IMR-90 (cell line): ENCODE measurements at regions not wholly inside any gene's neighbourhood (a gene's known extent, or its start where the extent isn't known, plus 50 kb on each side); places are given as distances from the start of the nearest gene placed in this dataset.

ENCODE experiments used
- ATAC-seq: fragments of 200-7000 bp; cut with Tn5 transposase; 2 replicates; pipeline ENCODE4 v1.9.1; 2020; ENCODE audit warnings: low read depth, mild to moderate bottlenecking, moderate library complexity
- BruUV-seq: library from RNA; stranded (reverse); fragments of 400-500 nt; replicated peaks from 2 replicates; lab custom pipeline; 2021; lab: Mats Ljungman, UMichigan
- CTCF ChIA-PET: fragments of 300-600 bp; formaldehyde crosslinking; extraction: SDS; loops from one replicate; lab custom pipeline; 2021; ENCODE audit warnings: antibody characterized with exemption; lab: Yijun Ruan, JAX
- POLR2A ChIA-PET: fragments of 300-600 bp; sonication (Branson Sonifier 250); formaldehyde crosslinking; loops from one replicate; lab custom pipeline; 2022; ENCODE audit warnings: antibody characterized with exemption; ENCODE audit not compliant: unreplicated experiment; lab: Charles Lee
- DNase-seq: peaks from one replicate; pipeline ENCODE4 v3.0.0; 2013
- H2AFZ ChIP-seq: replicated peaks from 2 replicates; pipeline ENCODE3; 2013; ENCODE audit warnings: low read length, mild to moderate bottlenecking; ENCODE audit not compliant: poor library complexity
- H2AK5ac ChIP-seq: 2 replicates; pipeline ENCODE4 v1.6.1; 2013; ENCODE audit warnings: low read depth, low read length, inconsistent platforms
- H2AK9ac ChIP-seq: replicated peaks from 2 replicates; pipeline ENCODE3; 2013; ENCODE audit warnings: mild to moderate bottlenecking, low read depth, low read length, moderate library complexity; ENCODE audit not compliant: poor library complexity
- H2BK120ac ChIP-seq: 2 replicates; pipeline ENCODE4 v1.6.1; 2013; ENCODE audit warnings: low read depth, low read length, inconsistent platforms
- H2BK15ac ChIP-seq: 3 replicates; pipeline ENCODE4 v1.6.1; 2013; ENCODE audit warnings: low read depth, low read length, inconsistent platforms
- H2BK20ac ChIP-seq: 2 replicates; pipeline ENCODE4 v1.6.1; 2013; ENCODE audit warnings: low read depth, mild to moderate bottlenecking, inconsistent platforms, low read length, moderate library complexity
- H2BK5ac ChIP-seq: 2 replicates; pipeline ENCODE4 v1.6.1; 2013; ENCODE audit warnings: mild to moderate bottlenecking, low read depth, low read length, inconsistent platforms; ENCODE audit not compliant: poor library complexity, severe bottlenecking
- H3K14ac ChIP-seq: replicated peaks from 2 replicates; pipeline ENCODE4 v1.6.1; 2013; ENCODE audit warnings: low read depth, low read length, inconsistent platforms
- H3K18ac ChIP-seq: 2 replicates; pipeline ENCODE4 v1.6.1; 2013; ENCODE audit warnings: low read depth, low read length, control low read depth
- H3K23ac ChIP-seq: 2 replicates; pipeline ENCODE4 v1.6.1; 2013; ENCODE audit warnings: low read depth, low read length, inconsistent platforms
- H3K27ac ChIP-seq: 2 replicates; pipeline ENCODE4 v1.5.1; 2013; ENCODE audit warnings: mild to moderate bottlenecking, control low read depth, low read length; ENCODE audit not compliant: insufficient read depth
- H3K27me3 ChIP-seq: 2 replicates; pipeline ENCODE4 v1.6.1; 2013; ENCODE audit warnings: low read length; ENCODE audit not compliant: control insufficient read depth, insufficient read depth
- H3K36me3 ChIP-seq: 2 replicates; pipeline ENCODE4 v1.6.1; 2013; ENCODE audit warnings: low read length, mixed read lengths; ENCODE audit not compliant: control insufficient read depth, insufficient read depth
- H3K4ac ChIP-seq: 2 replicates; pipeline ENCODE4 v1.6.1; 2013; ENCODE audit warnings: low read depth, low read length, inconsistent platforms
- H3K4me1 ChIP-seq: 2 replicates; pipeline ENCODE4 v1.6.1; 2013; ENCODE audit warnings: low read length, mixed read lengths; ENCODE audit not compliant: control insufficient read depth, insufficient read depth
- H3K4me2 ChIP-seq: 2 replicates; pipeline ENCODE4 v1.6.1; 2013; ENCODE audit warnings: low read depth, mild to moderate bottlenecking, control low read depth, low read length, moderate library complexity
- H3K4me3 ChIP-seq: 2 replicates; pipeline ENCODE4 v1.5.1; 2013; ENCODE audit warnings: low read depth, mild to moderate bottlenecking, control low read depth, low read length, moderate library complexity; ENCODE audit not compliant: insufficient read depth
- H3K56ac ChIP-seq: 2 replicates; pipeline ENCODE4 v1.6.1; 2013; ENCODE audit warnings: low read length, inconsistent platforms; ENCODE audit not compliant: insufficient read depth; ENCODE audit errors: extremely low read depth
- H3K79me1 ChIP-seq, 2 experiments: 2 replicates each; pipeline ENCODE4 v1.6.1; 2013; ENCODE audit warnings: low read length in 2 of 2, inconsistent platforms in 1 of 2, low read depth in 1 of 2
- H3K9ac ChIP-seq: 2 replicates; pipeline ENCODE4 v1.6.1; 2013; ENCODE audit warnings: low read depth, low read length, control low read depth
- H3K9me1 ChIP-seq: 2 replicates; pipeline ENCODE4 v1.6.1; 2013; ENCODE audit warnings: low read length, inconsistent platforms; ENCODE audit not compliant: insufficient read depth
- H3K9me3 ChIP-seq: 2 replicates; pipeline ENCODE4 v1.6.1; 2013; ENCODE audit warnings: low read length; ENCODE audit not compliant: control insufficient read depth, insufficient read depth
- H4K20me1 ChIP-seq: 2 replicates; pipeline ENCODE4 v1.6.1; 2013; ENCODE audit warnings: low read length, inconsistent platforms; ENCODE audit not compliant: insufficient read depth
- H4K5ac ChIP-seq: 2 replicates; pipeline ENCODE4 v1.6.1; 2013; ENCODE audit warnings: mild to moderate bottlenecking, low read depth, low read length, control low read depth
- H4K8ac ChIP-seq, 2 experiments: 2 replicates each; pipeline ENCODE4 v1.6.1; 2013; ENCODE audit warnings: low read depth in 2 of 2, low read length in 2 of 2, control low read depth in 1 of 2, inconsistent platforms in 1 of 2
- H4K91ac ChIP-seq: 2 replicates; pipeline ENCODE4 v1.6.1; 2013; ENCODE audit warnings: low read depth, low read length, inconsistent platforms; ENCODE audit not compliant: insufficient read depth
- BHLHE40 ChIP-seq: fragments of 150-350 bp; IDR thresholded peaks from 2 replicates; pipeline ENCODE4 v1.6.1; 2016; ENCODE audit warnings: mild to moderate bottlenecking, low read depth, low read length
- CEBPB ChIP-seq: IDR thresholded peaks from 2 replicates; pipeline ENCODE4 v1.6.1; 2012; ENCODE audit warnings: low read depth, low read length, improper control_type of control experiment
- CHD1 ChIP-seq: IDR thresholded peaks from 2 replicates; pipeline ENCODE4 v1.6.1; 2012; ENCODE audit warnings: low read depth, low read length, improper control_type of control experiment
- FOS ChIP-seq: fragments of 150-350 bp; IDR thresholded peaks from 2 replicates; pipeline ENCODE4 v1.6.1; 2016; ENCODE audit warnings: low read depth, low read length
- MAFK ChIP-seq: IDR thresholded peaks from 2 replicates; pipeline ENCODE4 v1.6.1; 2012; ENCODE audit warnings: low read depth, low read length, improper control_type of control experiment
- MAZ ChIP-seq: IDR thresholded peaks from 2 replicates; pipeline ENCODE4 v1.6.1; 2012; ENCODE audit warnings: low read depth, mild to moderate bottlenecking, low read length, improper control_type of control experiment, moderate library complexity, borderline replicate concordance
- MXI1 ChIP-seq: IDR thresholded peaks from 2 replicates; pipeline ENCODE4 v1.6.1; 2012; ENCODE audit warnings: low read depth, mild to moderate bottlenecking, low read length, moderate library complexity, borderline replicate concordance
- NFE2L2 ChIP-seq: fragments of 150-350 bp; IDR thresholded peaks from 2 replicates; pipeline ENCODE4 v1.6.1; 2016; ENCODE audit warnings: low read depth, mild to moderate bottlenecking, low read length
- POLR2A ChIP-seq: IDR thresholded peaks from 2 replicates; pipeline ENCODE4 v1.6.1; 2012; ENCODE audit warnings: mild to moderate bottlenecking, low read depth, low read length
- RAD21 ChIP-seq: IDR thresholded peaks from 2 replicates; pipeline ENCODE4 v1.6.1; 2012; ENCODE audit warnings: low read length, improper control_type of control experiment
- RCOR1 ChIP-seq: IDR thresholded peaks from 2 replicates; pipeline ENCODE4 v1.6.1; 2012; ENCODE audit warnings: mild to moderate bottlenecking, low read length, improper control_type of control experiment; ENCODE audit not compliant: insufficient replicate concordance
- SMC3 ChIP-seq: fragments of 150-350 bp; IDR thresholded peaks from 2 replicates; pipeline ENCODE4 v1.6.1; 2016; ENCODE audit warnings: low read depth, mild to moderate bottlenecking, antibody characterized with exemption, low read length, moderate library complexity
- dilution Hi-C: fragments of 300-500 bp; cut with HindIII; formaldehyde crosslinking; loops from one replicate; pipeline ENCODE4 v1.14.3; 2018; ENCODE audit warnings: low sequenced_read_pairs; ENCODE audit not compliant: unreplicated experiment
- in situ Hi-C: fragments of 300-500 bp; cut with MboI; formaldehyde crosslinking; loops from 3 replicates; pipeline ENCODE4 v1.14.3; 2019; ENCODE audit warnings: low sequenced_read_pairs, inconsistent platforms, mixed read lengths
- intact Hi-C: fragments of 100-400 bp; cut with micrococcal nuclease; formaldehyde crosslinking; loops from 2 replicates; pipeline ENCODE4 v1.10.0; 2022
- TF ChIP-seq, protein P1 (sequence below): conservative IDR thresholded peaks from 2 replicates; pipeline ENCODE4 v1.5.1; 2012; ENCODE audit warnings: mild to moderate bottlenecking, low read depth, low read length, improper control_type of control experiment
- TF ChIP-seq, protein P2 (sequence below): fragments of 150-350 bp; IDR thresholded peaks from 2 replicates; pipeline ENCODE4 v1.6.1; 2016; ENCODE audit warnings: low read depth, mild to moderate bottlenecking, low read length, moderate library complexity, borderline replicate concordance
- TF ChIP-seq, protein P3 (sequence below): fragments of 150-350 bp; IDR thresholded peaks from 2 replicates; pipeline ENCODE4 v1.6.1; 2017; ENCODE audit warnings: mild to moderate bottlenecking, antibody characterized with exemption, low read length, low read depth

DNA sequence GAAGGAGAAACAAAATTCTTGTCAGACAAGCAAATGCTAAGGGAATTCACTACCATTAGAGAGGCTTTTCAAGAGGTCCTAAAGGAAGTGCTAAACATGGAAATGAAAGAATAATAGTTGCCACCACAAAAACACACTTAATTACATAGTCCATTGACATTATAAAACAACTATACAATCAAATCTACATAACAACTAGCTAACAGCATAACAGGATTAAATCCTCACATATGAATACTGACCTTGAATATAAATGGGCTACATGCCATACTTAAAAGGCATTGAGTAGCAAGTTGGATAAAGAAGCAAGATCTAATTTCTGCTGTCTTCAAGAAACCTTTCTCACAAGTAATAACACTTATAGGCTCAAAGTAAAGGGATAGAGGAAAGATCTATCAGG is 811.5 kb upstream of the CITED2 start:
- Histone ChIP-seq H3K9me1 (no peaks in the 10 kb centered on the region), H3K27me3 (no peaks in the 10 kb centered on the region), H2AFZ (no peak overlapping the region), H2AK5ac (no peak overlapping the region), H2AK9ac (no peak overlapping the region), H4K91ac (no peak overlapping the region), H3K18ac (no peak overlapping the region), H3K27ac (no peak overlapping the region), H3K4me2 (no peak overlapping the region), H2BK120ac (no peak overlapping the region; the same call in 1 of the 2 replicates), H4K20me1 (no peaks in the 10 kb centered on the region), H2BK20ac (no peak overlapping the region), H3K9me3 (peaks cover 5% of the 10 kb centered on the region; the same call in 1 of the 2 replicates), H3K4me3 (no peak overlapping the region), H4K8ac (no peak overlapping the region), H3K14ac (no peak overlapping the region), H3K4me1 (no peaks in the 10 kb centered on the region), H2BK15ac (no peak overlapping the region), H3K79me1 (no peaks in the 10 kb centered on the region), H3K9ac (no peak overlapping the region), H4K5ac (no peak overlapping the region), H3K56ac (no peak overlapping the region), H3K23ac (no peak overlapping the region), H3K36me3 (no peaks in the 10 kb centered on the region), H3K4ac (no peak overlapping the region), H2BK5ac (no peak overlapping the region)
- DNase-seq (no peak), ATAC-seq (no peak)
- POLR2A ChIA-PET = no interaction called here
- BruUV-seq = no TSS peak
- intact Hi-C loops = no loop called here
- CTCF ChIA-PET = interaction anchor here (0.6 kb wide), 1 partner anchor 763 kb away, joined by 3 read pairs; no protein-coding TSS in a partner anchor
- in situ Hi-C loops = no loop called here
- dilution Hi-C loops = no loop called here
- TF ChIP-seq MXI1 = no peak
- TF ChIP-seq SMC3 = no peak
- TF ChIP-seq NFE2L2 = no peak
- no peak for TF ChIP-seq BHLHE40
- no peak for TF ChIP-seq CHD1
- no peak for TF ChIP-seq POLR2A
- TF ChIP-seq RAD21 = no peak
- TF ChIP-seq, protein P1, sequence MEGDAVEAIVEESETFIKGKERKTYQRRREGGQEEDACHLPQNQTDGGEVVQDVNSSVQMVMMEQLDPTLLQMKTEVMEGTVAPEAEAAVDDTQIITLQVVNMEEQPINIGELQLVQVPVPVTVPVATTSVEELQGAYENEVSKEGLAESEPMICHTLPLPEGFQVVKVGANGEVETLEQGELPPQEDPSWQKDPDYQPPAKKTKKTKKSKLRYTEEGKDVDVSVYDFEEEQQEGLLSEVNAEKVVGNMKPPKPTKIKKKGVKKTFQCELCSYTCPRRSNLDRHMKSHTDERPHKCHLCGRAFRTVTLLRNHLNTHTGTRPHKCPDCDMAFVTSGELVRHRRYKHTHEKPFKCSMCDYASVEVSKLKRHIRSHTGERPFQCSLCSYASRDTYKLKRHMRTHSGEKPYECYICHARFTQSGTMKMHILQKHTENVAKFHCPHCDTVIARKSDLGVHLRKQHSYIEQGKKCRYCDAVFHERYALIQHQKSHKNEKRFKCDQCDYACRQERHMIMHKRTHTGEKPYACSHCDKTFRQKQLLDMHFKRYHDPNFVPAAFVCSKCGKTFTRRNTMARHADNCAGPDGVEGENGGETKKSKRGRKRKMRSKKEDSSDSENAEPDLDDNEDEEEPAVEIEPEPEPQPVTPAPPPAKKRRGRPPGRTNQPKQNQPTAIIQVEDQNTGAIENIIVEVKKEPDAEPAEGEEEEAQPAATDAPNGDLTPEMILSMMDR = no peak
- TF ChIP-seq, protein P2, sequence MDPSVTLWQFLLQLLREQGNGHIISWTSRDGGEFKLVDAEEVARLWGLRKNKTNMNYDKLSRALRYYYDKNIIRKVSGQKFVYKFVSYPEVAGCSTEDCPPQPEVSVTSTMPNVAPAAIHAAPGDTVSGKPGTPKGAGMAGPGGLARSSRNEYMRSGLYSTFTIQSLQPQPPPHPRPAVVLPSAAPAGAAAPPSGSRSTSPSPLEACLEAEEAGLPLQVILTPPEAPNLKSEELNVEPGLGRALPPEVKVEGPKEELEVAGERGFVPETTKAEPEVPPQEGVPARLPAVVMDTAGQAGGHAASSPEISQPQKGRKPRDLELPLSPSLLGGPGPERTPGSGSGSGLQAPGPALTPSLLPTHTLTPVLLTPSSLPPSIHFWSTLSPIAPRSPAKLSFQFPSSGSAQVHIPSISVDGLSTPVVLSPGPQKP = no peak
- no peak for TF ChIP-seq FOS
- no peak for TF ChIP-seq MAFK
- no peak for TF ChIP-seq MAZ
- TF ChIP-seq RCOR1 = no peak
- TF ChIP-seq, protein P3, sequence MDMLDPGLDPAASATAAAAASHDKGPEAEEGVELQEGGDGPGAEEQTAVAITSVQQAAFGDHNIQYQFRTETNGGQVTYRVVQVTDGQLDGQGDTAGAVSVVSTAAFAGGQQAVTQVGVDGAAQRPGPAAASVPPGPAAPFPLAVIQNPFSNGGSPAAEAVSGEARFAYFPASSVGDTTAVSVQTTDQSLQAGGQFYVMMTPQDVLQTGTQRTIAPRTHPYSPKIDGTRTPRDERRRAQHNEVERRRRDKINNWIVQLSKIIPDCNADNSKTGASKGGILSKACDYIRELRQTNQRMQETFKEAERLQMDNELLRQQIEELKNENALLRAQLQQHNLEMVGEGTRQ = no peak
- TF ChIP-seq CEBPB = no peak
